ENCODE measurements at regions not wholly inside any gene's neighbourhood (a gene's known extent, or its start where the extent isn't known, plus 50 kb on each side); places are given as distances from the start of the nearest gene placed in this dataset.

DNA sequence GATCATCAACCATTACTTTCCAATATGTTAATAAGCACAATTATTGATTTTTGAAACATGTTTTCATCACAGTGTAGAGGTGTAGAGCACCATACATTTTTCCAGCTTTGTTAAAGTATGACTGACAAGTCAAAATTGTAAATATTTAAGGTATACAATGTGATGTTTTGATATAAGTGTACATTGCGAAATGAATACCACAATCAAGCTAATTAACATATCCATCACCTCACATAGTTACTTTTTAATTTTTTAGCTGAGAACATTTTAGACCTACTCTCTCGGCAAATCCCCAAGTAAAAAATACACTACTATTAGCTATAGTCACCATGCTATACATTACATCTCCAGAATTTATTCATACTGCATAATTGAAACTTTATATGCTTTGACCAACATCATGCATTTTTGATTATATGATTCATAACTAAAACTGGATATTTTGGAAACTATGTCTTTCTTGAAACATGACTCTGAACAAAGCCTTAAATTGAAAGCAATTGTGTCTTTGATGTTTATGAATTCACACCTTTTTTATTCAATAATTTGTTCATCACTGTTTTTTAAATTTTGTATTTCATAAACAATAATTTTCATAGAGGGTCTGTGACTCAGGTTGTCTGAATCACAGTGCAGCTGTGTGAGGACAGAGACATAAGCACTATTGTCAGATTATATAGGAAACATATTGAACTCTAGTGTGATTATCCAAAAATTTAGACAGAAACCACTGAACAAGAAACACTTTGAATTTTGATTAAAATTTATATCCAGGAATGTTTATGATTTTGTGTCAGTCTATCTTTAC is 486.1 kb downstream of the SEMA3D start:
- TF ChIP-seq EZH2phosphoT487 (IDR thresholded peaks at IDR 0.05; ENCODE audit: insufficient read depth, low read depth), result no peak
- TF ChIP-seq EZH2 (IDR thresholded peaks at IDR 0.05; ENCODE audit: insufficient read depth, poor library complexity, severe bottlenecking), result no peak

All from GM23248 (cell line).